Gastroesophageal sphincter (tissue), 3 donors: ENCODE measurements at regions not wholly inside any gene's neighbourhood (a gene's known extent, or its start where the extent isn't known, plus 50 kb on each side); places are given as distances from the start of the nearest gene placed in this dataset.

Experiments used
- EP300 ChIP-seq: sonication (generic); formaldehyde crosslinking; IDR thresholded peaks from one replicate; pipeline ENCODE4 v1.6.1; 2017; ENCODE audit warnings: antibody characterized with exemption, mild to moderate bottlenecking
- POLR2A ChIP-seq, 2 donors: fragments of 450-650 bp; IDR thresholded peaks; one replicate each; pipeline ENCODE4 v1.6.1; 2017; ENCODE audit warnings: antibody characterized with exemption in 2 of 2, mild to moderate bottlenecking in 2 of 2, moderate library complexity in 1 of 2
- POLR2AphosphoS5 ChIP-seq: sonication (generic); formaldehyde crosslinking; IDR thresholded peaks from one replicate; pipeline ENCODE4 v1.6.1; 2017; ENCODE audit warnings: antibody characterized with exemption
- TF ChIP-seq, protein P1 (sequence below), 4 experiments: fragments of 200-600 bp in 2 of 4; fragments of 450-650 bp in 2 of 4; sonication (generic) in 1 of 4; IDR thresholded peaks; one replicate each; pipeline ENCODE4 v1.5.1; 2017 to 2019; ENCODE audit warnings: antibody characterized with exemption in 4 of 4, mild to moderate bottlenecking in 2 of 4, moderate library complexity in 2 of 4

GRCh38 chr1:81314513-81315233 is 486.1 kb upstream of the ADGRL2 start:
- TF ChIP-seq, protein P1, sequence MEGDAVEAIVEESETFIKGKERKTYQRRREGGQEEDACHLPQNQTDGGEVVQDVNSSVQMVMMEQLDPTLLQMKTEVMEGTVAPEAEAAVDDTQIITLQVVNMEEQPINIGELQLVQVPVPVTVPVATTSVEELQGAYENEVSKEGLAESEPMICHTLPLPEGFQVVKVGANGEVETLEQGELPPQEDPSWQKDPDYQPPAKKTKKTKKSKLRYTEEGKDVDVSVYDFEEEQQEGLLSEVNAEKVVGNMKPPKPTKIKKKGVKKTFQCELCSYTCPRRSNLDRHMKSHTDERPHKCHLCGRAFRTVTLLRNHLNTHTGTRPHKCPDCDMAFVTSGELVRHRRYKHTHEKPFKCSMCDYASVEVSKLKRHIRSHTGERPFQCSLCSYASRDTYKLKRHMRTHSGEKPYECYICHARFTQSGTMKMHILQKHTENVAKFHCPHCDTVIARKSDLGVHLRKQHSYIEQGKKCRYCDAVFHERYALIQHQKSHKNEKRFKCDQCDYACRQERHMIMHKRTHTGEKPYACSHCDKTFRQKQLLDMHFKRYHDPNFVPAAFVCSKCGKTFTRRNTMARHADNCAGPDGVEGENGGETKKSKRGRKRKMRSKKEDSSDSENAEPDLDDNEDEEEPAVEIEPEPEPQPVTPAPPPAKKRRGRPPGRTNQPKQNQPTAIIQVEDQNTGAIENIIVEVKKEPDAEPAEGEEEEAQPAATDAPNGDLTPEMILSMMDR (IDR thresholded peaks at IDR 0.05), result no peak
- TF ChIP-seq POLR2AphosphoS5 (no peak), POLR2A (IDR thresholded peaks at IDR 0.05) (no peak), EP300 (no peak)
